Loucy (cell line): ENCODE measurements at regions not wholly inside any gene's neighbourhood (a gene's known extent, or its start where the extent isn't known, plus 50 kb on each side); places are given as distances from the start of the nearest gene placed in this dataset.
"Not testable (repeated sequence)": the region's sequence is repeated elsewhere in the genome, so short reads cannot be mapped to it uniquely, and the experiment has no call there.

Experiments
- H2AFZ ChIP-seq: fragments of 200-600 bp; sonication (generic); 2 replicates; pipeline ENCODE4 v1.6.0; 2016; ENCODE audit warnings: antibody characterized with exemption, mild to moderate bottlenecking, low read length, moderate library complexity
- H3F3A ChIP-seq: fragments of 200-600 bp; 2 replicates; pipeline ENCODE4 v1.6.0; 2016; ENCODE audit warnings: antibody characterized with exemption, low read depth, mild to moderate bottlenecking
- H3K27me3 ChIP-seq: fragments of 200-600 bp; sonication (generic); 2 replicates; pipeline ENCODE4 v1.6.1; 2014; ENCODE audit warnings: low read length, mild to moderate bottlenecking; ENCODE audit not compliant: insufficient read depth, poor library complexity, severe bottlenecking
- H3K36me3 ChIP-seq: fragments of 200-600 bp; sonication (generic); 2 replicates; pipeline ENCODE4 v1.6.1; 2016; ENCODE audit warnings: low read length; ENCODE audit not compliant: insufficient read depth
- H3K4me1 ChIP-seq: fragments of 200-600 bp; sonication (generic); 2 replicates; pipeline ENCODE4 v1.5.1; 2014; ENCODE audit warnings: low read length, mild to moderate bottlenecking; ENCODE audit not compliant: insufficient read depth, poor library complexity, severe bottlenecking
- H3K4me2 ChIP-seq: fragments of 200-600 bp; sonication (generic); 2 replicates; pipeline ENCODE4 v1.6.0; 2014; ENCODE audit warnings: antibody characterized with exemption, low read length, low read depth, mild to moderate bottlenecking; ENCODE audit not compliant: poor library complexity, severe bottlenecking
- H3K4me3 ChIP-seq: fragments of 200-600 bp; sonication (generic); 2 replicates; pipeline ENCODE4 v1.5.1; 2014; ENCODE audit warnings: low read length, mild to moderate bottlenecking, mixed read lengths; ENCODE audit not compliant: poor library complexity, severe bottlenecking
- H3K79me2 ChIP-seq: fragments of 200-600 bp; sonication (generic); 2 replicates; pipeline ENCODE4 v1.6.1; 2014; ENCODE audit warnings: low read length; ENCODE audit not compliant: insufficient read depth
- H3K9ac ChIP-seq: fragments of 200-600 bp; sonication (generic); 2 replicates; pipeline ENCODE4 v1.6.0; 2014; ENCODE audit warnings: mild to moderate bottlenecking, low read depth, low read length, moderate library complexity; ENCODE audit not compliant: poor library complexity, severe bottlenecking
- H3K9me2 ChIP-seq: fragments of 200-600 bp; sonication (generic); replicated peaks from 2 replicates; pipeline ENCODE4 v1.6.1; 2016; ENCODE audit warnings: low read depth, low read length, mixed read lengths
- H3K9me3 ChIP-seq: fragments of 200-600 bp; sonication (generic); 2 replicates; pipeline ENCODE4 v1.6.1; 2014; ENCODE audit warnings: mild to moderate bottlenecking, antibody characterized with exemption, low read length, low read depth; ENCODE audit not compliant: insufficient read depth
- H4K20me1 ChIP-seq: fragments of 200-600 bp; sonication (generic); 2 replicates; pipeline ENCODE4 v1.6.0; 2014; ENCODE audit warnings: antibody characterized with exemption, low read length, mild to moderate bottlenecking; ENCODE audit not compliant: insufficient read depth, poor library complexity, severe bottlenecking
- CTCF ChIP-seq: fragments of 200-600 bp; sonication (generic); conservative IDR thresholded peaks from 2 replicates; pipeline ENCODE4 v1.5.1; 2014; ENCODE audit warnings: mild to moderate bottlenecking, antibody characterized with exemption, low read length
- EZH2phosphoT487 ChIP-seq: fragments of 200-600 bp; IDR thresholded peaks from 2 replicates; pipeline ENCODE4 v1.6.1; 2018; ENCODE audit warnings: antibody characterized with exemption, mild to moderate bottlenecking, moderate library complexity, borderline replicate concordance

GRCh38 chr13:54805743-54806142 is 1777.1 kb downstream of the OLFM4 start:
- no peak overlapping the region for H3K4me2 ChIP-seq
- no peaks in the 10 kb centered on the region for H3K27me3 ChIP-seq
- H3K9ac ChIP-seq: no peak overlapping the region
- H2AFZ ChIP-seq: no peak overlapping the region
- H3K79me2 ChIP-seq: no peaks in the 10 kb centered on the region
- no peaks in the 10 kb centered on the region for H3K9me3 ChIP-seq
- no peak for TF ChIP-seq EZH2phosphoT487
- no peak for TF ChIP-seq CTCF
- H3K4me3 ChIP-seq: no peak overlapping the region
- no peaks in the 10 kb centered on the region for H3F3A ChIP-seq
- no peaks in the 10 kb centered on the region for H3K9me2 ChIP-seq
- no peaks in the 10 kb centered on the region for H4K20me1 ChIP-seq
- H3K4me1 ChIP-seq: no peaks in the 10 kb centered on the region
- no peaks in the 10 kb centered on the region for H3K36me3 ChIP-seq

- H3K27me3 ChIP-seq, H3K79me2 ChIP-seq, H3K4me1 ChIP-seq, H3K36me3 ChIP-seq, H3K9me3 ChIP-seq, H3K4me3 ChIP-seq, H4K20me1 ChIP-seq, H3K4me2 ChIP-seq, H2AFZ ChIP-seq, H3K9me2 ChIP-seq, H3F3A ChIP-seq, H3K9ac ChIP-seq: not testable (repeated sequence)
Observed at GRCh38 chr13:54821938-54822470, 1793.4 kb downstream of the OLFM4 start.

GRCh38 chr13:54829391-54830068 is 1800.9 kb downstream of the OLFM4 start:
- H3K4me1 ChIP-seq, H3K9ac ChIP-seq, H3K4me3 ChIP-seq, H3K36me3 ChIP-seq, H3K4me2 ChIP-seq, H3K27me3 ChIP-seq, H3F3A ChIP-seq, H3K9me3 ChIP-seq, H3K79me2 ChIP-seq, H2AFZ ChIP-seq, H3K9me2 ChIP-seq, H4K20me1 ChIP-seq: not testable (repeated sequence)

- no peaks in the 10 kb centered on the region for H4K20me1 ChIP-seq
- H3K4me1 ChIP-seq: no peaks in the 10 kb centered on the region
- no peaks in the 10 kb centered on the region for H3F3A ChIP-seq
- no peak overlapping the region for H3K4me2 ChIP-seq
- no peaks in the 10 kb centered on the region for H3K27me3 ChIP-seq
- no peaks in the 10 kb centered on the region for H3K36me3 ChIP-seq
- TF ChIP-seq EZH2phosphoT487: no peak
- TF ChIP-seq CTCF: no peak
- no peak overlapping the region for H2AFZ ChIP-seq
- H3K9me3 ChIP-seq: no peaks in the 10 kb centered on the region
- H3K9ac ChIP-seq: no peak overlapping the region
- H3K79me2 ChIP-seq: no peaks in the 10 kb centered on the region
- no peaks in the 10 kb centered on the region for H3K9me2 ChIP-seq
- no peak overlapping the region for H3K4me3 ChIP-seq
Observed at GRCh38 chr13:54836273-54836672, 1807.7 kb downstream of the OLFM4 start.
